ENCODE measurements at regions not wholly inside any gene's neighbourhood (a gene's known extent, or its start where the extent isn't known, plus 50 kb on each side); places are given as distances from the start of the nearest gene placed in this dataset.
A peak's percentile ranks its signal among the peaks of the same experiment; 100 is the strongest.

DNA sequence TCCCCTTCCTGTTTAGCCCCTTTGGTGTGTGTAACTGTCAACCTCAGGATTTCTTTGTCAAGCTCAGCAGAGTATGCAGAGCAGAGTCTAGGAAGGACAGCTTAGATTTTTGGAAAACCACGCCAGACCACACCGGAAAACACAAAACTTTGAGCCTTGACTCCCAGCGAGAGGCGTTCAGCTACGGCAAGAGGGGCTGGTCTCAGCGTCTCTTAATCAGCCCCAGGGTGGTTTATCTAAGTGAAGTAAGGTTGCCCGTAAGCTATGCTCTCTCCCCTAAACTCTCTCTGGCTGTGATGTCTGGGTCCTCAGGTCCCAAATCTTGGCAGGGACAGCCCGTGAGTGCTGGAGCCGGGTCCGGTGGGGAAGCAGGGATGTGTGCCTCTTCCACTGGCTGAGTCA lies 230.9 kb downstream of the KLF6 start:
- TF ChIP-seq, protein P1, sequence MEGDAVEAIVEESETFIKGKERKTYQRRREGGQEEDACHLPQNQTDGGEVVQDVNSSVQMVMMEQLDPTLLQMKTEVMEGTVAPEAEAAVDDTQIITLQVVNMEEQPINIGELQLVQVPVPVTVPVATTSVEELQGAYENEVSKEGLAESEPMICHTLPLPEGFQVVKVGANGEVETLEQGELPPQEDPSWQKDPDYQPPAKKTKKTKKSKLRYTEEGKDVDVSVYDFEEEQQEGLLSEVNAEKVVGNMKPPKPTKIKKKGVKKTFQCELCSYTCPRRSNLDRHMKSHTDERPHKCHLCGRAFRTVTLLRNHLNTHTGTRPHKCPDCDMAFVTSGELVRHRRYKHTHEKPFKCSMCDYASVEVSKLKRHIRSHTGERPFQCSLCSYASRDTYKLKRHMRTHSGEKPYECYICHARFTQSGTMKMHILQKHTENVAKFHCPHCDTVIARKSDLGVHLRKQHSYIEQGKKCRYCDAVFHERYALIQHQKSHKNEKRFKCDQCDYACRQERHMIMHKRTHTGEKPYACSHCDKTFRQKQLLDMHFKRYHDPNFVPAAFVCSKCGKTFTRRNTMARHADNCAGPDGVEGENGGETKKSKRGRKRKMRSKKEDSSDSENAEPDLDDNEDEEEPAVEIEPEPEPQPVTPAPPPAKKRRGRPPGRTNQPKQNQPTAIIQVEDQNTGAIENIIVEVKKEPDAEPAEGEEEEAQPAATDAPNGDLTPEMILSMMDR (IDR thresholded peaks at IDR 0.05; ENCODE audit: insufficient read depth, low read depth, low read length, missing control alignments), result no peak
- no peak for DNase-seq (ENCODE audit: low read depth)

GRCh38 chr10:3552281-3552680 lies 232.7 kb downstream of the KLF6 start:
- no peak for DNase-seq (ENCODE audit: low read depth)
- H3K4me3 ChIP-seq (ENCODE audit: low read depth, low read length), result no peak overlapping the region
- TF ChIP-seq, protein P1 (IDR thresholded peaks at IDR 0.05; ENCODE audit: insufficient read depth, low read depth, low read length, missing control alignments), result no peak

More for the DNA sequence above, 230.9 kb downstream of the KLF6 start:
- H3K4me3 ChIP-seq (ENCODE audit: low read depth, low read length), result no peak overlapping the region

- DNase-seq (ENCODE audit: low read depth), result no peak
- TF ChIP-seq, protein P1 (IDR thresholded peaks at IDR 0.05; ENCODE audit: insufficient read depth, low read depth, low read length, missing control alignments), result peak; percentile 1
- no peak overlapping the region for H3K4me3 ChIP-seq (ENCODE audit: low read depth, low read length)
Observed at GRCh38 chr10:3551761-3552160, 233.2 kb downstream of the KLF6 start.

GRCh38 chr10:3549118-3549517 lies 235.9 kb downstream of the KLF6 start:
- no peak overlapping the region for H3K4me3 ChIP-seq (ENCODE audit: low read depth, low read length)
- TF ChIP-seq, protein P1 (IDR thresholded peaks at IDR 0.05; ENCODE audit: insufficient read depth, low read depth, low read length, missing control alignments), result no peak
- DNase-seq (ENCODE audit: low read depth), result no peak

- H3K4me3 ChIP-seq (ENCODE audit: low read depth, low read length), result no peak overlapping the region
- TF ChIP-seq, protein P1 (IDR thresholded peaks at IDR 0.05; ENCODE audit: insufficient read depth, low read depth, low read length, missing control alignments), result no peak
- DNase-seq (ENCODE audit: low read depth), result no peak
Observed at GRCh38 chr10:3548702-3549101, 236.3 kb downstream of the KLF6 start.

- no peak for DNase-seq (ENCODE audit: low read depth)
- TF ChIP-seq, protein P1 (IDR thresholded peaks at IDR 0.05; ENCODE audit: insufficient read depth, low read depth, low read length, missing control alignments), result no peak
- H3K4me3 ChIP-seq (ENCODE audit: low read depth, low read length), result no peak overlapping the region
Observed at GRCh38 chr10:3548076-3548475, 236.9 kb downstream of the KLF6 start.

GRCh38 chr10:3544561-3544960 lies 240.4 kb downstream of the KLF6 start:
- TF ChIP-seq, protein P1 (IDR thresholded peaks at IDR 0.05; ENCODE audit: insufficient read depth, low read depth, low read length, missing control alignments), result no peak
- no peak for DNase-seq (ENCODE audit: low read depth)
- no peak overlapping the region for H3K4me3 ChIP-seq (ENCODE audit: low read depth, low read length)
